ENCODE measurements at regions not wholly inside any gene's neighbourhood (a gene's known extent, or its start where the extent isn't known, plus 50 kb on each side); places are given as distances from the start of the nearest gene placed in this dataset.
"Not testable (repeated sequence)": the region's sequence is repeated elsewhere in the genome, so short reads cannot be mapped to it uniquely, and the experiment has no call there.

DNA sequence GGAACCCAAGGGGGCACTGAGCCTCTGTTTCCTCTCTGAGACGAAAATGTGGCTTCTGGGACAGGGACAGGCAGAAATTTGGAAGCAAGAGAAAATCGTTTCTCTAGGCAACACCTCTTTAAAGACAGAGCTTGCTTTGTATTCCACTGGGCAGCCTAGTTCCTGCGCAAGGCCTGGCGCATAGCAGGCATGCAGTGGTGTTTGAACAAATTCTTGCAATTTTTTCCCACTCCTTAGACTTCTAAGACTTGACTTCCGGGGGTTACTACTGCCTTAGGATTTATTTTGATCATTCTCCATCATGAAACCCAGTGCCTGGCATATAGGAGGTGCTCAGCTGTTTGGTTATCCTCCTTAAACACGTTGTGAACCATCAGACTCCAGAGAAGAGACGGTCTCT, 249.0 kb upstream of the KCNG1 start:
- DNase-seq = no peak
- peaks cover 10% of the 10 kb centered on the region for H3K27me3 Mint-ChIP-seq (ENCODE audit: low read depth, poor library complexity)
- no peak overlapping the region for H3K27ac Mint-ChIP-seq
- TF ChIP-seq, protein P1, sequence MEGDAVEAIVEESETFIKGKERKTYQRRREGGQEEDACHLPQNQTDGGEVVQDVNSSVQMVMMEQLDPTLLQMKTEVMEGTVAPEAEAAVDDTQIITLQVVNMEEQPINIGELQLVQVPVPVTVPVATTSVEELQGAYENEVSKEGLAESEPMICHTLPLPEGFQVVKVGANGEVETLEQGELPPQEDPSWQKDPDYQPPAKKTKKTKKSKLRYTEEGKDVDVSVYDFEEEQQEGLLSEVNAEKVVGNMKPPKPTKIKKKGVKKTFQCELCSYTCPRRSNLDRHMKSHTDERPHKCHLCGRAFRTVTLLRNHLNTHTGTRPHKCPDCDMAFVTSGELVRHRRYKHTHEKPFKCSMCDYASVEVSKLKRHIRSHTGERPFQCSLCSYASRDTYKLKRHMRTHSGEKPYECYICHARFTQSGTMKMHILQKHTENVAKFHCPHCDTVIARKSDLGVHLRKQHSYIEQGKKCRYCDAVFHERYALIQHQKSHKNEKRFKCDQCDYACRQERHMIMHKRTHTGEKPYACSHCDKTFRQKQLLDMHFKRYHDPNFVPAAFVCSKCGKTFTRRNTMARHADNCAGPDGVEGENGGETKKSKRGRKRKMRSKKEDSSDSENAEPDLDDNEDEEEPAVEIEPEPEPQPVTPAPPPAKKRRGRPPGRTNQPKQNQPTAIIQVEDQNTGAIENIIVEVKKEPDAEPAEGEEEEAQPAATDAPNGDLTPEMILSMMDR (IDR thresholded peaks at IDR 0.05) = no peak
- peaks cover 3% of the 10 kb centered on the region for H3K36me3 Mint-ChIP-seq (ENCODE audit: low read depth)
- peaks cover 22% of the 10 kb centered on the region for H3K9me3 Mint-ChIP-seq
- H3K4me1 Mint-ChIP-seq = peaks cover 22% of the 10 kb centered on the region
- H3K4me3 Mint-ChIP-seq = no peak overlapping the region

DNA sequence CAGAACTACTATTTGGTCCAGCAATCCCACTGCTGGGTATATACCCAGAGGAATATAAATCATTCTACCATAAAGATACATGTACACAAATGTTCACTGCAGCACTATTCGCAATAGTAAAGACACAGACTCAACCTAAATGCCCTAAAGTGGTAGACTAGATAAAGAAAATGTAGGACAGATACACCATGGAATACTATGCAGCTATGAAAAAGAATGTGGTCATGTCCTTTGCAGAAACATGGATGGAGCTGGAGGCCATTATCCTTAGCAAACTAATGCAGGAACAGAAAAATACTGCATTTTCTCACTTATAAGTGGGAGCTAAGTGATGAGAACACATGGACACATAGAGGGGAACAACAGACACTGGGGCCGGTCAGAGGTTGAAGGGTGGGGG, 248.4 kb upstream of the KCNG1 start:
- Mint-ChIP-seq H3K9me3 (peaks cover 28% of the 10 kb centered on the region), H3K4me1 (peaks cover 22% of the 10 kb centered on the region)
- H3K27ac Mint-ChIP-seq; DNase-seq; H3K27me3 Mint-ChIP-seq (ENCODE audit: low read depth, poor library complexity); H3K4me3 Mint-ChIP-seq; H3K36me3 Mint-ChIP-seq (ENCODE audit: low read depth): not testable (repeated sequence)

DNA sequence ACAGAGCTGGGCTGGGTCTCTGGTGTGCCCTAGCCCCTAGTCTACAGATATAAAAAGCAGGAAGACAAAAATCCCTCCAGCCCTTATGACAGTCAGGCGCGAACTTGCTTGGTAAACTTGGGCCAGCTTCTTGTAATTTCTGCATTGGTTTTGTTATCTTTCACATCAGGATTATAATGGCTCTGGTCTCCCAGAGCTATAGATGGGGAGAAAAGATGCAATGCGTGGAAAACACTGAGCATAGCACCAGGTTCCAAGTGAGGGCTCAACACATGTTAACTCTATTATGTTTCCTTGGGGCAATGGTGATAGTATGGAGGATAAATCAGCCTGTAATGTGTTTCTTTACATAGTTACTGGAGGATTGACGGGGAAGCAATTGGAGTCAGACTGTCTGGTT, 246.8 kb upstream of the KCNG1 start:
- peaks cover 14% of the 10 kb centered on the region for H3K4me1 Mint-ChIP-seq
- TF ChIP-seq, protein P1 (IDR thresholded peaks at IDR 0.05) = no peak
- no peak for DNase-seq
- H3K4me3 Mint-ChIP-seq = no peak overlapping the region
- H3K9me3 Mint-ChIP-seq = peaks cover 44% of the 10 kb centered on the region
- peaks cover 3% of the 10 kb centered on the region for H3K36me3 Mint-ChIP-seq (ENCODE audit: low read depth)
- no peak overlapping the region for H3K27ac Mint-ChIP-seq
- peaks cover 9% of the 10 kb centered on the region for H3K27me3 Mint-ChIP-seq (ENCODE audit: low read depth, poor library complexity)

DNA sequence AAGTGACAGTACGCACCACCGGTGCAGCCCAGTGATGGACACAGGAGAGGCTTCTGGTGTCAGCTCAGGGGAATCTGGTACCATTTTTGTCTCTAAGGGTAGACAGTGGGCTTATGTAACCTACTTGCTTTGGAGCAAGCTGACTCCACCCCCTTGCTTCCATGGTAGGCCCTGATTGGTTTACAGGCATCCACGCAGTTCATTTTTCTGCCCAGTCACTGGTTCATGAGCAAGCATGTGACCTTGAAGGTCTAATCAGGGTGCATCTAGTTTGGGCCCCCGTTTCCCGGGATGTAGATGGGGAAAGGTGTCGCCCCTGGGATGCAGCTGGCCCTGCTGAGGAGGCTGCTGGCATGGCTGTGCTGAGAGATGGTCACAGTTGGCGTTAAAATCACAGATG, 244.8 kb upstream of the KCNG1 start:
- peaks cover 2% of the 10 kb centered on the region for H3K4me1 Mint-ChIP-seq
- no peak for DNase-seq
- H3K9me3 Mint-ChIP-seq = peaks cover 59% of the 10 kb centered on the region
- no peak overlapping the region for H3K4me3 Mint-ChIP-seq
- TF ChIP-seq, protein P1 (IDR thresholded peaks at IDR 0.05) = no peak
- H3K36me3 Mint-ChIP-seq (ENCODE audit: low read depth) = peaks cover 3% of the 10 kb centered on the region
- no peak overlapping the region for H3K27ac Mint-ChIP-seq
- peaks cover 13% of the 10 kb centered on the region for H3K27me3 Mint-ChIP-seq (ENCODE audit: low read depth, poor library complexity)

DNA sequence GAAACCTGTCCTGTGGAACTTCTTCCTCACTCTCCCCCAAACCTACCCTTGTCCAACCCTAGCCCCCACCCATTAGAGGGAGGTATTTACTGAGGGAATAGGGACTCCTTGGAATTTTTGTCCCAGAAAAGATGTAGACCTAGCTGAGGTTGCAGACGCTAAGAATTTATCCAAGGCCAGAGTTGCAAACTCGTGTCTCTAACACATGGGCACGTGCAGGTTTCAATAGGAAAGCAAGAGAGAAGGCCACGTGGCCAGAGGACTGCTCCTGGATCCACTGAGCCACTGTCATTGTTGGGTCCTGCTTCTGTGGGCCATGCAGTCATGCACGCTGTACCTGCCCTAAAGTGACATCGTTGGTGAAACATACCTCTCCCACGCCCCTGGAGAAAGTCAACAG, 243.4 kb upstream of the KCNG1 start:
- TF ChIP-seq, protein P1 (IDR thresholded peaks at IDR 0.05) = no peak
- no peak for DNase-seq
- peaks cover 59% of the 10 kb centered on the region for H3K9me3 Mint-ChIP-seq
- H3K4me3 Mint-ChIP-seq = no peak overlapping the region
- peaks cover 3% of the 10 kb centered on the region for H3K36me3 Mint-ChIP-seq (ENCODE audit: low read depth)
- peaks cover 13% of the 10 kb centered on the region for H3K27me3 Mint-ChIP-seq (ENCODE audit: low read depth, poor library complexity)
- peaks cover 8% of the 10 kb centered on the region for H3K4me1 Mint-ChIP-seq
- H3K27ac Mint-ChIP-seq = no peak overlapping the region

DNA sequence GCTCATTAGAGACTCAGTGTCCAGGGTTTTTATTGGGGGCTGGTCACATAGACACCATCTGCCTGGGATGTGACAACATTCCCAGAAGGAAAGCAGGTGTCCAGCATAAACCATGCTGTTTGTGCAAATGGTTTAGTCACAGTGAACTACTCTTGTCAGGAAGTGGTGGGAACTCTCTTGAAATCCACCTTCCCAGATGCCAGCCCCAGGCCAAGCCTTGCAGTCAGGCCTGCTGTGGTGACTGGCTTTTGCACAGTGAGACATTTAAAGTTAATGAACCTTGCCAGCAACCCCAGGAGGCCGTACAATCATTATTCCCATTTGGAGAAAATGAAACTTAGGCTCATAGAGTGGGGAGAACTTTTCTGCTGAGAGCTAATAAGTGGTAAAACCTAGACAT, 242.5 kb upstream of the KCNG1 start:
- H3K4me3 Mint-ChIP-seq = no peak overlapping the region
- TF ChIP-seq, protein P1 (IDR thresholded peaks at IDR 0.05) = no peak
- peaks cover 56% of the 10 kb centered on the region for H3K9me3 Mint-ChIP-seq
- peaks cover 3% of the 10 kb centered on the region for H3K36me3 Mint-ChIP-seq (ENCODE audit: low read depth)
- peaks cover 18% of the 10 kb centered on the region for H3K4me1 Mint-ChIP-seq
- H3K27me3 Mint-ChIP-seq (ENCODE audit: low read depth, poor library complexity) = peaks cover 16% of the 10 kb centered on the region
- H3K27ac Mint-ChIP-seq = no peak overlapping the region
- DNase-seq = no peak

All from nephron progenitor cell (in vitro differentiated cells).